DND-41 (cell line): ENCODE measurements at regions not wholly inside any gene's neighbourhood (a gene's known extent, or its start where the extent isn't known, plus 50 kb on each side); places are given as distances from the start of the nearest gene placed in this dataset.

ENCODE experiments used
- ATAC-seq: fragments of 200-7000 bp; cut with Tn5 transposase; 3 replicates; pipeline ENCODE4 v1.9.1; 2021; ENCODE audit warnings: low read depth; ENCODE audit not compliant: insufficient read depth
- DNase-seq: peaks from one replicate; pipeline ENCODE4 v3.0.0-alpha.2; 2020
- H2AFZ ChIP-seq: 2 replicates; pipeline ENCODE4 v1.6.0; 2012; ENCODE audit warnings: low read depth, low read length
- H3K27ac ChIP-seq: 2 replicates; pipeline ENCODE4 v1.5.1; 2012; ENCODE audit warnings: low read length, inconsistent platforms
- H3K27me3 ChIP-seq: fragments of 200-600 bp; sonication (generic); 2 replicates; pipeline ENCODE4 v1.6.0; 2012; ENCODE audit warnings: low read length, mild to moderate bottlenecking, inconsistent platforms; ENCODE audit not compliant: insufficient read depth, poor library complexity
- H3K36me3 ChIP-seq: 2 replicates; pipeline ENCODE4 v1.5.1; 2012; ENCODE audit warnings: low read length, inconsistent platforms; ENCODE audit not compliant: insufficient read depth
- H3K4me1 ChIP-seq: 2 replicates; pipeline ENCODE4 v1.5.1; 2012; ENCODE audit warnings: mild to moderate bottlenecking, low read length; ENCODE audit not compliant: insufficient read depth
- H3K4me2 ChIP-seq: 2 replicates; pipeline ENCODE4 v1.6.0; 2012; ENCODE audit warnings: mild to moderate bottlenecking, moderate library complexity, low read length, inconsistent platforms; ENCODE audit not compliant: insufficient read depth
- H3K4me3 ChIP-seq, 2 experiments: fragments of 200-600 bp in 1 of 2; shearing (Covaris generic) in 1 of 2; 2 replicates each; pipeline ENCODE4 v1.5.1; 2012 to 2016; ENCODE audit warnings: inconsistent platforms in 2 of 2, low read length in 2 of 2, mild to moderate bottlenecking in 2 of 2, low read depth in 1 of 2, moderate library complexity in 1 of 2
- H3K79me2 ChIP-seq: 2 replicates; pipeline ENCODE4 v1.6.0; 2012; ENCODE audit warnings: low read length, inconsistent platforms; ENCODE audit not compliant: insufficient read depth
- H3K9ac ChIP-seq: 2 replicates; pipeline ENCODE4 v1.6.0; 2012; ENCODE audit warnings: low read depth, mild to moderate bottlenecking, inconsistent platforms, low read length, moderate library complexity
- H3K9me3 ChIP-seq: 2 replicates; pipeline ENCODE4 v1.5.1; 2012; ENCODE audit warnings: low read length, moderate library complexity, mild to moderate bottlenecking, inconsistent platforms; ENCODE audit not compliant: insufficient read depth, severe bottlenecking
- H4K20me1 ChIP-seq: 2 replicates; pipeline ENCODE4 v1.6.0; 2012; ENCODE audit warnings: low read length; ENCODE audit not compliant: insufficient read depth
- CTCF ChIP-seq: IDR thresholded peaks from 2 replicates; pipeline ENCODE4 v1.5.1; 2012; ENCODE audit warnings: borderline replicate concordance, low read length, moderate library complexity, mild to moderate bottlenecking; ENCODE audit not compliant: poor library complexity, severe bottlenecking; ENCODE audit errors: extremely low read depth
- EZH2 ChIP-seq: IDR thresholded peaks from 3 replicates; pipeline ENCODE4 v1.6.1; 2012; ENCODE audit warnings: borderline replicate concordance, low read depth, mild to moderate bottlenecking, moderate library complexity, low read length, inconsistent platforms; ENCODE audit not compliant: severe bottlenecking

- Histone ChIP-seq H3K36me3 (no peaks in the 10 kb centered on the region), H3K27me3 (no peaks in the 10 kb centered on the region), H3K79me2 (no peaks in the 10 kb centered on the region), H3K27ac (no peak overlapping the region), H3K4me1 (no peaks in the 10 kb centered on the region), H2AFZ (no peak overlapping the region), H3K4me2 (no peak overlapping the region), H3K4me3 (no peak overlapping the region), H3K9me3 (peaks cover 3% of the 10 kb centered on the region), H4K20me1 (no peaks in the 10 kb centered on the region), H3K9ac (no peak overlapping the region)
- no peak for DNase-seq
- no peak for ATAC-seq
- TF ChIP-seq CTCF (no peak), EZH2 (no peak)
Observed at GRCh38 chr2:74751981-74752851, 81.7 kb upstream of the HK2 start.

- TF ChIP-seq EZH2 = no peak
- no peak for TF ChIP-seq CTCF
- no peaks in the 10 kb centered on the region for H3K79me2 ChIP-seq
- H3K27me3 ChIP-seq = no peaks in the 10 kb centered on the region
- H3K4me3 ChIP-seq = no peak overlapping the region
- no peaks in the 10 kb centered on the region for H3K36me3 ChIP-seq
- H3K9ac ChIP-seq = no peak overlapping the region
- no peak overlapping the region for H2AFZ ChIP-seq
- no peak for DNase-seq
- H3K27ac ChIP-seq = no peak overlapping the region
- H4K20me1 ChIP-seq = no peaks in the 10 kb centered on the region
- no peak overlapping the region for H3K4me2 ChIP-seq
- no peaks in the 10 kb centered on the region for H3K4me1 ChIP-seq
- no peak for ATAC-seq
- peaks cover 3% of the 10 kb centered on the region for H3K9me3 ChIP-seq
Observed at GRCh38 chr2:74755386-74755785, 78.5 kb upstream of the HK2 start.

GRCh38 chr2:74756356-74756890 lies 77.5 kb upstream of the HK2 start:
- no peak overlapping the region for H3K9ac ChIP-seq
- H2AFZ ChIP-seq = no peak overlapping the region
- no peaks in the 10 kb centered on the region for H3K79me2 ChIP-seq
- H3K4me3 ChIP-seq = no peak overlapping the region
- no peaks in the 10 kb centered on the region for H3K36me3 ChIP-seq
- DNase-seq = no peak
- TF ChIP-seq EZH2 = no peak
- TF ChIP-seq CTCF = no peak
- no peak for ATAC-seq
- peaks cover 3% of the 10 kb centered on the region for H3K9me3 ChIP-seq
- no peaks in the 10 kb centered on the region for H3K27me3 ChIP-seq
- H3K4me1 ChIP-seq = no peaks in the 10 kb centered on the region
- H4K20me1 ChIP-seq = no peaks in the 10 kb centered on the region
- no peak overlapping the region for H3K27ac ChIP-seq
- no peak overlapping the region for H3K4me2 ChIP-seq
